Body of pancreas (tissue), 4 donors: ENCODE measurements at regions not wholly inside any gene's neighbourhood (a gene's known extent, or its start where the extent isn't known, plus 50 kb on each side); places are given as distances from the start of the nearest gene placed in this dataset.

ENCODE experiments used
- POLR2A ChIP-seq, 3 donors: fragments of 450-650 bp; IDR thresholded peaks; one replicate each; pipeline ENCODE4 v1.6.1; 2016; ENCODE audit warnings: antibody characterized with exemption in 3 of 3, mild to moderate bottlenecking in 2 of 3
- TF ChIP-seq, protein P1 (sequence below), 7 experiments: fragments of 450-650 bp in 4 of 7; fragments of 200-600 bp in 3 of 7; sonication (generic) in 3 of 7; IDR thresholded peaks; one replicate each; pipeline ENCODE4 v1.5.1; 2016 to 2019; ENCODE audit warnings: antibody characterized with exemption in 7 of 7

DNA sequence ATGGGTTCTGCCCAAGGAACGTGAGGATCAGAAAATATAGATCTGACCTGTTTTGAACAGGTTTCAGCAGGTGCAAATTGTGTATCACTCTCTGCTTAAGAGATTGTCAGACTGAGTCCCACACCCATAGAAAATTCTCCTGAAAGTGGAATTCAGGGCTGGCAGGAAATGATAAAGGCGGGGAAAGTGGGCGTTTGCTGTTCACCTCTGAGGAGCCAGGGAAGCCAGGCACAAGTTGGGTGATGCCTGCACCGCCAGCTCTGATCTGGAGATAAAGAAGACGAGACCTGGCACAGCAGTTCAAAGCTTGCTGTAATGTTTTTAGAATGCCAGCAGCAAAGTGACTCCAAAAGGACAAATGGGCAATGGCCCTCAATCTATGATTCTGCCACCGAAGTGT, 356.5 kb upstream of the SOX5 start:
- TF ChIP-seq, protein P1, sequence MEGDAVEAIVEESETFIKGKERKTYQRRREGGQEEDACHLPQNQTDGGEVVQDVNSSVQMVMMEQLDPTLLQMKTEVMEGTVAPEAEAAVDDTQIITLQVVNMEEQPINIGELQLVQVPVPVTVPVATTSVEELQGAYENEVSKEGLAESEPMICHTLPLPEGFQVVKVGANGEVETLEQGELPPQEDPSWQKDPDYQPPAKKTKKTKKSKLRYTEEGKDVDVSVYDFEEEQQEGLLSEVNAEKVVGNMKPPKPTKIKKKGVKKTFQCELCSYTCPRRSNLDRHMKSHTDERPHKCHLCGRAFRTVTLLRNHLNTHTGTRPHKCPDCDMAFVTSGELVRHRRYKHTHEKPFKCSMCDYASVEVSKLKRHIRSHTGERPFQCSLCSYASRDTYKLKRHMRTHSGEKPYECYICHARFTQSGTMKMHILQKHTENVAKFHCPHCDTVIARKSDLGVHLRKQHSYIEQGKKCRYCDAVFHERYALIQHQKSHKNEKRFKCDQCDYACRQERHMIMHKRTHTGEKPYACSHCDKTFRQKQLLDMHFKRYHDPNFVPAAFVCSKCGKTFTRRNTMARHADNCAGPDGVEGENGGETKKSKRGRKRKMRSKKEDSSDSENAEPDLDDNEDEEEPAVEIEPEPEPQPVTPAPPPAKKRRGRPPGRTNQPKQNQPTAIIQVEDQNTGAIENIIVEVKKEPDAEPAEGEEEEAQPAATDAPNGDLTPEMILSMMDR (IDR thresholded peaks at IDR 0.05) = no peak
- no peak for TF ChIP-seq POLR2A (IDR thresholded peaks at IDR 0.05)
